ENCODE measurements at regions not wholly inside any gene's neighbourhood (a gene's known extent, or its start where the extent isn't known, plus 50 kb on each side); places are given as distances from the start of the nearest gene placed in this dataset.

GRCh38 chr21:21606041-21606440, 607.8 kb downstream of the NCAM2 start:
- TF ChIP-seq POLR2AphosphoS5 (IDR thresholded peaks at IDR 0.05) (no peak), CTCF (IDR thresholded peaks at IDR 0.05) (no peak)

Data from breast epithelium (tissue), 3 donors.